SU-DHL-6 (cell line): ENCODE measurements at regions not wholly inside any gene's neighbourhood (a gene's known extent, or its start where the extent isn't known, plus 50 kb on each side); places are given as distances from the start of the nearest gene placed in this dataset.

Experiments used
- H2AFZ ChIP-seq: fragments of 200-600 bp; sonication (generic); 2 replicates; pipeline ENCODE4 v1.6.1; 2014; ENCODE audit warnings: low read depth, mild to moderate bottlenecking, moderate library complexity, mixed read lengths, antibody characterized with exemption, low read length; ENCODE audit not compliant: severe bottlenecking
- H3F3A ChIP-seq: fragments of 200-600 bp; shearing (Covaris generic); 2 replicates; pipeline ENCODE4 v1.6.0; 2016; ENCODE audit warnings: antibody characterized with exemption, mild to moderate bottlenecking; ENCODE audit not compliant: insufficient read depth
- H3K27ac ChIP-seq: fragments of 200-600 bp; sonication (generic); 2 replicates; pipeline ENCODE4 v1.5.1; 2016; ENCODE audit warnings: low read depth, mild to moderate bottlenecking, low read length, moderate library complexity, mixed read lengths
- H3K27me3 ChIP-seq: fragments of 200-600 bp; sonication (generic), shearing (Covaris generic); 2 replicates; pipeline ENCODE4 v1.6.0; 2014; ENCODE audit warnings: mild to moderate bottlenecking, low read length
- H3K36me3 ChIP-seq: fragments of 200-600 bp; sonication (generic); 2 replicates; pipeline ENCODE4 v1.6.1; 2014; ENCODE audit warnings: mild to moderate bottlenecking, low read length, mixed read lengths
- H3K4me2 ChIP-seq: fragments of 300-600, 200-600 bp; shearing (Covaris generic), sonication (generic); 2 replicates; pipeline ENCODE4 v1.6.0; 2014; ENCODE audit warnings: low read length, low read depth, mild to moderate bottlenecking; ENCODE audit not compliant: poor library complexity, severe bottlenecking
- H3K4me3 ChIP-seq: fragments of 200-600 bp; sonication (generic); 2 replicates; pipeline ENCODE4 v1.5.1; 2014; ENCODE audit warnings: antibody characterized with exemption, low read length, mild to moderate bottlenecking, mixed read lengths; ENCODE audit not compliant: insufficient read depth, poor library complexity, severe bottlenecking
- H3K79me2 ChIP-seq: fragments of 200-600 bp; sonication (generic); 2 replicates; pipeline ENCODE4 v1.6.1; 2014; ENCODE audit warnings: mild to moderate bottlenecking, low read length, moderate library complexity; ENCODE audit not compliant: insufficient read depth
- H3K9ac ChIP-seq: fragments of 200-600 bp; sonication (generic); 2 replicates; pipeline ENCODE4 v1.7.0; 2014; ENCODE audit warnings: mild to moderate bottlenecking, low read length
- H3K9me2 ChIP-seq: fragments of 200-600 bp; sonication (generic); replicated peaks from 2 replicates; pipeline ENCODE4 v1.6.1; 2014; ENCODE audit warnings: low read length; ENCODE audit not compliant: insufficient read depth
- H3K9me3 ChIP-seq: fragments of 200-600 bp; sonication (generic); 2 replicates; pipeline ENCODE4 v1.6.1; 2014; ENCODE audit warnings: low read length, mixed read lengths; ENCODE audit not compliant: insufficient read depth
- H4K20me1 ChIP-seq: fragments of 200-600 bp; sonication (generic); 2 replicates; pipeline ENCODE4 v1.6.1; 2014; ENCODE audit warnings: low read depth, mild to moderate bottlenecking, antibody characterized with exemption, low read length, moderate library complexity, mixed read lengths
- EZH2phosphoT487 ChIP-seq: fragments of 200-600 bp; sonication (generic), shearing (Covaris generic); conservative IDR thresholded peaks from 2 replicates; pipeline ENCODE4 v1.6.1; 2018; ENCODE audit warnings: mild to moderate bottlenecking, antibody characterized with exemption, low read length, moderate library complexity, mixed read lengths
- TF ChIP-seq, protein P1 (sequence below): fragments of 200-600 bp; sonication (generic); IDR thresholded peaks from one replicate; pipeline ENCODE4 v1.5.1; 2017; ENCODE audit warnings: antibody characterized with exemption, mild to moderate bottlenecking, low read length, moderate library complexity; ENCODE audit not compliant: insufficient read depth, poor library complexity, severe bottlenecking

DNA sequence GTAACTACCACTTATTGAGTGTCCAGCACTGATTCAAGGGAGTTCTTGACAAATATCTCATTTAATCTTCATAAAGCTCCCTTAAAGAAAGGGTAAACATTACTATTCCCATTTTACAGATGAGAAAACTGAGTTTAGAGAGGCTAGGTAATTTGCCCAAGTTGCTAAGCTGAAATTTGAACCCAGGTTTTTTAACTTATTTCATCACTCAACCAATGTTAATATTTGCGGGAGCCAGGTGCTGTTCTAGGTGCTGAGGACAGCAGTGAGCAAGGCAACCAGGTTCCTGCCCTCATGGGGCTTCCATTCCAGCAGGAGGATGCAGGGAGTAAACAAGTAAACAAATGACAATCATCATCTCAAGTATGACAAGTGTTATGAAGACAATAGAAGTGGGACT, 104.0 kb upstream of the LHX1 start:
- Histone ChIP-seq H3K79me2 (no peaks in the 10 kb centered on the region), H3F3A (no peaks in the 10 kb centered on the region), H3K27ac (no peak overlapping the region), H3K4me3 (no peak overlapping the region), H2AFZ (no peak overlapping the region), H3K9ac (no peak overlapping the region), H3K27me3 (no peaks in the 10 kb centered on the region), H3K9me2 (no peaks in the 10 kb centered on the region), H3K4me2 (no peak overlapping the region), H3K9me3 (no peaks in the 10 kb centered on the region), H4K20me1 (no peaks in the 10 kb centered on the region), H3K36me3 (no peaks in the 10 kb centered on the region)
- no peak for TF ChIP-seq EZH2phosphoT487
- TF ChIP-seq, protein P1, sequence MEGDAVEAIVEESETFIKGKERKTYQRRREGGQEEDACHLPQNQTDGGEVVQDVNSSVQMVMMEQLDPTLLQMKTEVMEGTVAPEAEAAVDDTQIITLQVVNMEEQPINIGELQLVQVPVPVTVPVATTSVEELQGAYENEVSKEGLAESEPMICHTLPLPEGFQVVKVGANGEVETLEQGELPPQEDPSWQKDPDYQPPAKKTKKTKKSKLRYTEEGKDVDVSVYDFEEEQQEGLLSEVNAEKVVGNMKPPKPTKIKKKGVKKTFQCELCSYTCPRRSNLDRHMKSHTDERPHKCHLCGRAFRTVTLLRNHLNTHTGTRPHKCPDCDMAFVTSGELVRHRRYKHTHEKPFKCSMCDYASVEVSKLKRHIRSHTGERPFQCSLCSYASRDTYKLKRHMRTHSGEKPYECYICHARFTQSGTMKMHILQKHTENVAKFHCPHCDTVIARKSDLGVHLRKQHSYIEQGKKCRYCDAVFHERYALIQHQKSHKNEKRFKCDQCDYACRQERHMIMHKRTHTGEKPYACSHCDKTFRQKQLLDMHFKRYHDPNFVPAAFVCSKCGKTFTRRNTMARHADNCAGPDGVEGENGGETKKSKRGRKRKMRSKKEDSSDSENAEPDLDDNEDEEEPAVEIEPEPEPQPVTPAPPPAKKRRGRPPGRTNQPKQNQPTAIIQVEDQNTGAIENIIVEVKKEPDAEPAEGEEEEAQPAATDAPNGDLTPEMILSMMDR = no peak

DNA sequence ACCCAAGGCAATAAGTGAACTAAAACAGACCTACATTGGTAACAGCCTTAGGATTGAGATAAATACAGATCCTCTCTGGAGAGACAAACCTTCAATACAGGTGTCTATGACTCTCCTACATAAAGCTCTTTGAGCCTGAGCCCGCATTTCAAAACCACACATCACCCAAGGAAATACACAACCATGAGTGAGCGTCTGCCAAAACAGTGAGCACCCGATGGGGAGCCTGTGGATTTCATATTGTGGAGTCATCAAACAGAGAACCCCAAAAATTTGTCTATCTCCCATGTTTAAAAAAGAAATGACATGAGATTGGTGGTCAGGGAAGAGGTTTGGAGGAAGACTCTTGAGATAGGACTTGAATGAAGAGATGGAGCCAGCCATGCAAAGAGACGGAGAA, 102.2 kb upstream of the LHX1 start:
- H4K20me1 ChIP-seq = no peaks in the 10 kb centered on the region
- H3F3A ChIP-seq = no peaks in the 10 kb centered on the region
- H3K9ac ChIP-seq = no peak overlapping the region
- H3K4me2 ChIP-seq = no peak overlapping the region
- no peaks in the 10 kb centered on the region for H3K9me2 ChIP-seq
- H3K36me3 ChIP-seq = no peaks in the 10 kb centered on the region
- TF ChIP-seq, protein P1 = no peak
- no peak for TF ChIP-seq EZH2phosphoT487
- H3K9me3 ChIP-seq = no peaks in the 10 kb centered on the region
- no peak overlapping the region for H3K4me3 ChIP-seq
- no peaks in the 10 kb centered on the region for H3K27me3 ChIP-seq
- no peak overlapping the region for H2AFZ ChIP-seq
- no peak overlapping the region for H3K27ac ChIP-seq
- no peaks in the 10 kb centered on the region for H3K79me2 ChIP-seq

DNA sequence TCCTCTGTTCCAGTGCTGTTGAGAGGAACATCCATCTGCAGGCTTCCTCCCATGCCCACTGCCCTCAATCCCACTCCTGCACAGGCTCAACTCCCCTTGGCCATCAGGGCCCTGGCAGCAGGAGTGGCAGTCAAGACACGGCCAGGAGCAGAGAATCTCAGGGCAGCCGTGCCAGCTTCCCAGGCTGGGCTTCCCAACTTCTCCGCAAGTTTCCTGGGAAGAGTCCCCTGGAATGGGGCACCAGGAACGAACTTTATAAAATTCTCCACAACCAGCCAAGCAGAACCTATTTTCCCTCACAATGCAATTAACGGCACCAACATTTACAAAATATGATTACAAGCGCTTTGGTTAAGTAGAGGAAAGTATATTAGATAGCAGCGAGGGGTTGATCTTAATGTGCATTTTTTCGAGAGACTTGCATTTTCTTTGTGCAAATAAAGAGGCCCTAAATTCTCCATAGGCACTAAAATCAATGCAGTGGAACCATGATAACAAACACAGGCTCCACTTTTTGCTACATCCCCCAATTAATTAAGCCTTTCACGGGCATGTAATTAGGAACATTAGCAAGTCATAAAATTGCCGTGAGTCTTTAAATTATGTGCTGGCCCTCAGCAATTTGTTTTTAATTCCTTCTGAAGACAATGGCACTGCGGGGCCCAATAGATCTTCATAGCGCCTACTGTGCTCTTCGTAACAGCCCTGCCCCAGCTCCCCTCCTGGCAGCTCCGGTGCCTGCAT, 99.9 kb upstream of the LHX1 start:
- no peak overlapping the region for H3K4me3 ChIP-seq
- H3K79me2 ChIP-seq = no peaks in the 10 kb centered on the region
- TF ChIP-seq EZH2phosphoT487 = no peak
- TF ChIP-seq, protein P1 = no peak
- H4K20me1 ChIP-seq = no peaks in the 10 kb centered on the region
- H3F3A ChIP-seq = no peaks in the 10 kb centered on the region
- no peak overlapping the region for H3K4me2 ChIP-seq
- H3K9me3 ChIP-seq = no peaks in the 10 kb centered on the region
- no peak overlapping the region for H3K9ac ChIP-seq
- H2AFZ ChIP-seq = no peak overlapping the region
- H3K27ac ChIP-seq = no peak overlapping the region
- H3K36me3 ChIP-seq = no peaks in the 10 kb centered on the region
- no peaks in the 10 kb centered on the region for H3K27me3 ChIP-seq
- no peaks in the 10 kb centered on the region for H3K9me2 ChIP-seq
